SU-DHL-6 (cell line): ENCODE measurements at regions not wholly inside any gene's neighbourhood (a gene's known extent, or its start where the extent isn't known, plus 50 kb on each side); places are given as distances from the start of the nearest gene placed in this dataset.

Experiments used
- CTCF ChIP-seq: fragments of 200-600 bp; sonication (generic); IDR thresholded peaks from one replicate; pipeline ENCODE4 v1.5.1; 2017; ENCODE audit warnings: antibody characterized with exemption, mild to moderate bottlenecking, low read length, moderate library complexity; ENCODE audit not compliant: insufficient read depth, poor library complexity, severe bottlenecking
- EZH2phosphoT487 ChIP-seq: fragments of 200-600 bp; sonication (generic), shearing (Covaris generic); conservative IDR thresholded peaks from 2 replicates; pipeline ENCODE4 v1.6.1; 2018; ENCODE audit warnings: mild to moderate bottlenecking, antibody characterized with exemption, low read length, moderate library complexity, mixed read lengths

GRCh38 chr9:24620741-24621140, 75.0 kb upstream of the IZUMO3 start:
- TF ChIP-seq CTCF, result no peak
- no peak for TF ChIP-seq EZH2phosphoT487
